ENCODE measurements at regions not wholly inside any gene's neighbourhood (a gene's known extent, or its start where the extent isn't known, plus 50 kb on each side); places are given as distances from the start of the nearest gene placed in this dataset.

- DNase-seq (ENCODE audit: low spot score), result no peak
Observed at GRCh38 chr7:25360451-25360850, 132.2 kb upstream of the NPVF start.

- no peak for DNase-seq (ENCODE audit: low spot score)
Observed at GRCh38 chr7:25361387-25361786, 133.1 kb upstream of the NPVF start.

- DNase-seq (ENCODE audit: low spot score), result no peak
Observed at GRCh38 chr7:25361863-25362262, 133.6 kb upstream of the NPVF start.

- no peak for DNase-seq (ENCODE audit: low spot score)
Observed at GRCh38 chr7:25368599-25369201, 140.4 kb upstream of the NPVF start.

GRCh38 chr7:25369786-25370185 lies 141.5 kb upstream of the NPVF start:
- DNase-seq (ENCODE audit: low spot score), result no peak

GRCh38 chr7:25371972-25372371 lies 143.7 kb upstream of the NPVF start:
- no peak for DNase-seq (ENCODE audit: low spot score)

- no peak for DNase-seq (ENCODE audit: low spot score)
Observed at GRCh38 chr7:25375805-25376600, 147.7 kb upstream of the NPVF start.

- no peak for DNase-seq (ENCODE audit: low spot score)
Observed at GRCh38 chr7:25379351-25380300, 151.3 kb upstream of the NPVF start.

- no peak for DNase-seq (ENCODE audit: low spot score)
Observed at GRCh38 chr7:25381818-25382589, 153.7 kb upstream of the NPVF start.

- DNase-seq (ENCODE audit: low spot score), result no peak
Observed at GRCh38 chr7:25382869-25383268, 154.6 kb upstream of the NPVF start.

GRCh38 chr7:25383402-25383801 lies 155.1 kb upstream of the NPVF start:
- no peak for DNase-seq (ENCODE audit: low spot score)

- no peak for DNase-seq (ENCODE audit: low spot score)
Observed at GRCh38 chr7:25384788-25385505, 156.7 kb upstream of the NPVF start.

GRCh38 chr7:25385506-25386136 lies 157.3 kb upstream of the NPVF start:
- no peak for DNase-seq (ENCODE audit: low spot score)

GRCh38 chr7:25386311-25386744 lies 158.0 kb upstream of the NPVF start:
- no peak for DNase-seq (ENCODE audit: low spot score)

GRCh38 chr7:25388681-25389080 lies 160.4 kb upstream of the NPVF start:
- DNase-seq (ENCODE audit: low spot score), result no peak

- no peak for DNase-seq (ENCODE audit: low spot score)
Observed at GRCh38 chr7:25389489-25390106, 161.3 kb upstream of the NPVF start.

- DNase-seq (ENCODE audit: low spot score), result no peak
Observed at GRCh38 chr7:25391295-25391861, 163.1 kb upstream of the NPVF start.

- no peak for DNase-seq (ENCODE audit: low spot score)
Observed at GRCh38 chr7:25391961-25392587, 163.8 kb upstream of the NPVF start.

GRCh38 chr7:25392588-25393338 lies 164.5 kb upstream of the NPVF start:
- DNase-seq (ENCODE audit: low spot score), result no peak

Measured in CD4-positive, alpha-beta T cell treated with Interleukin-6 at 100 ng/mL for 8 hours (primary cell).